ENCODE measurements at regions not wholly inside any gene's neighbourhood (a gene's known extent, or its start where the extent isn't known, plus 50 kb on each side); places are given as distances from the start of the nearest gene placed in this dataset.

DNA sequence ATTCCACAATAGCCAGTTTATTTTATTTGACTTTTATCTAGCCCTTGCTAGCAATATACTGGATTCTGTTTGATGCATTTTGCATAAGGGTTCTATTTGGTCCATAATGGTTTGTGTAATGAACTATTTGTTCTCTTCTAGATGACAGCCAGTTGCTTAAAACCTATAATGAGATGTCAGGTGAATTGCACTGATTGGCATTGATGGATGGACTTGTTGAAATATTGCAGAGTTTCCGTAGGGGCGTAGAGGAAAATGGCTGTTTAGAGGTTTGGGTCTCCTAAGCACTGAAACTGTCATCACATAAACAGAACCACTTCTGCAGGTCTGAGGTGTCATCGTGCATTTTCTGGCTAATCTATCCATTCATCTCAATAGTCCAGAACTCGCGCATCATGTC lies 124.9 kb upstream of the HDAC9 start:
- no peak for DNase-seq (ENCODE audit: low read depth)
- no peak overlapping the region for H3K4me3 ChIP-seq (replicated peaks; ENCODE audit: low read depth, low read length)
- TF ChIP-seq, protein P1, sequence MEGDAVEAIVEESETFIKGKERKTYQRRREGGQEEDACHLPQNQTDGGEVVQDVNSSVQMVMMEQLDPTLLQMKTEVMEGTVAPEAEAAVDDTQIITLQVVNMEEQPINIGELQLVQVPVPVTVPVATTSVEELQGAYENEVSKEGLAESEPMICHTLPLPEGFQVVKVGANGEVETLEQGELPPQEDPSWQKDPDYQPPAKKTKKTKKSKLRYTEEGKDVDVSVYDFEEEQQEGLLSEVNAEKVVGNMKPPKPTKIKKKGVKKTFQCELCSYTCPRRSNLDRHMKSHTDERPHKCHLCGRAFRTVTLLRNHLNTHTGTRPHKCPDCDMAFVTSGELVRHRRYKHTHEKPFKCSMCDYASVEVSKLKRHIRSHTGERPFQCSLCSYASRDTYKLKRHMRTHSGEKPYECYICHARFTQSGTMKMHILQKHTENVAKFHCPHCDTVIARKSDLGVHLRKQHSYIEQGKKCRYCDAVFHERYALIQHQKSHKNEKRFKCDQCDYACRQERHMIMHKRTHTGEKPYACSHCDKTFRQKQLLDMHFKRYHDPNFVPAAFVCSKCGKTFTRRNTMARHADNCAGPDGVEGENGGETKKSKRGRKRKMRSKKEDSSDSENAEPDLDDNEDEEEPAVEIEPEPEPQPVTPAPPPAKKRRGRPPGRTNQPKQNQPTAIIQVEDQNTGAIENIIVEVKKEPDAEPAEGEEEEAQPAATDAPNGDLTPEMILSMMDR (IDR thresholded peaks at IDR 0.05; ENCODE audit: low read length, missing control alignments): no peak

GRCh38 chr7:18378989-18379605 lies 116.5 kb upstream of the HDAC9 start:
- H3K4me3 ChIP-seq (replicated peaks; ENCODE audit: low read depth, low read length): no peak overlapping the region
- TF ChIP-seq, protein P1 (IDR thresholded peaks at IDR 0.05; ENCODE audit: low read length, missing control alignments): no peak
- no peak for DNase-seq (ENCODE audit: low read depth)

DNA sequence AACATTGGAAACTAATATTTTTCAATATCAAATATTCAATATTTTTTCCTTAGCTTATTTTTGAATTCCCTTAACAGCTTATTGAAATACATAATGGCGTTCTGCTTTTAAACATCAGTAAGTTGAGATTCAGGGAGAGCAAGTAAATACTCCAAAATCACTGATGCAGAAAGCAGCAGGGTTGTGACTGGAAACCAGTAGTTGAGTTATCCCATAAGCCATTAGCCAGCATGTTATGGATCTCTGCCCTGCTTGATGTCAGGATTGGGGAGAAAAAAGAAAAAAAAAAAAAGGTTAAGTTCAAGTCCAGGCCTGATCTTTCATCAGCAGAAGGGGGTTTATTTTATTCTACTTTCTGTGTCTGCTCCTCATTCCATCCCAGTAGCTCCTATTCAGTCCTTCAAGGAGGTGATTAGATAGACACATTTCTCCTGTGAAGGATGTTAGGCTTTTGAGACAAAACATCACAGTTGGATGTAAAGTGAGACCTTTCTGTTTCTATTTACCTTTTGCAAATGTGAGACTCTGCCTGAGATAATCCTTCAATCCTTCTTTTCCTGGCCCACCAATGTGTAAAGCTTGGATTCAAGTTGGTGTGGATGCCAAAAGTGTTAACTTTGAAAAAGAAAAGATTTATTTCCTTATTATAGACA lies 110.9 kb upstream of the HDAC9 start:
- no peak overlapping the region for H3K4me3 ChIP-seq (replicated peaks; ENCODE audit: low read depth, low read length)
- DNase-seq (ENCODE audit: low read depth): no peak
- TF ChIP-seq, protein P1 (IDR thresholded peaks at IDR 0.05; ENCODE audit: low read length, missing control alignments): no peak

DNA sequence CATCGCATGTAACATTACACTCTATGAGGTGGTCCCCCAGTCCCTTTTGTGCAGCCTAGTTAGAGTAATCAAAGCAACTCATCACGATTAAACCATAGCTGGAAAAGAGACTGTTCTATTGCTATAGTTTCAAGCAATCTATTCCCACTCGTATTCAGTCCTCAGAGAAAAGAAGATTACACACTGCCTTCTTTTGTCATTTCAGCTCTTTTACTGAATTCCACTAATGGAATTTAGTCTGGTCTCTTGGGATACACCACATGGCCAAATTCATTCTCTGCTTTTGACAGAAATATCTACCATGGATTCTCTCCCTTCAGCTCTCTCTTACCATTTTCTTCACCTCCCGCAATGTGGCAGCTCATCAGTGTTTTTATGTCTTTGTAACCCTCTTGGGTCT lies 108.9 kb upstream of the HDAC9 start:
- no peak for DNase-seq (ENCODE audit: low read depth)
- no peak overlapping the region for H3K4me3 ChIP-seq (replicated peaks; ENCODE audit: low read depth, low read length)
- TF ChIP-seq, protein P1 (IDR thresholded peaks at IDR 0.05; ENCODE audit: low read length, missing control alignments): no peak

DNA sequence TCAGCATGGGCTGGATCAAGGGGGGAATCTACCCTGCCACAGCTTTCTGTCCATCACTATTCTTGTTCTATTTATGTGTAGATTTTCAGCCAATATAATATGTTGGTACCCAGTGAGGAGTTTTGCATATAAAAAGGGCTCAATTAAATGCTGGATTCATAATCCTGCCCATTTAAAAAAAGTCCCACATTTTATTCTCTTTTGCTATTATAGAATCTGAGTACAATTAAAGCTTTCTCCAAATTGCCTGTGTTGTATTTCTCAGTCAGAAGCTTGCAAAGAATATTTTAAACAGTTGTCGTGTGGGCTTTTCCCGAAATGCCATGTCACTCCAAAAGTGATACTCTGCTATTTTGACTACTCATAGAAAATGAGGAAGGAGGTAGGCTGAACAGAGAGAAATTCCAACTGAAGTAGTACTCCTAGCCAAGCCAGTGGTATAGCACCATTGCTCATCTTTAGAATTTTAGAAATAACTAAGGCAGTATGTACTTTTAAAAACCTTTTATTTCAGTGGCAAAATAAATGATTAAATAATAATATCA lies 108.3 kb upstream of the HDAC9 start:
- DNase-seq (ENCODE audit: low read depth): no peak
- H3K4me3 ChIP-seq (replicated peaks; ENCODE audit: low read depth, low read length): no peak overlapping the region
- TF ChIP-seq, protein P1 (IDR thresholded peaks at IDR 0.05; ENCODE audit: low read length, missing control alignments): no peak

- TF ChIP-seq, protein P1 (IDR thresholded peaks at IDR 0.05; ENCODE audit: low read length, missing control alignments): no peak
- no peak overlapping the region for H3K4me3 ChIP-seq (replicated peaks; ENCODE audit: low read depth, low read length)
- no peak for DNase-seq (ENCODE audit: low read depth)
Observed at GRCh38 chr7:18390535-18390907, 105.0 kb upstream of the HDAC9 start.
